ENCODE measurements at regions not wholly inside any gene's neighbourhood (a gene's known extent, or its start where the extent isn't known, plus 50 kb on each side); places are given as distances from the start of the nearest gene placed in this dataset.

DNA sequence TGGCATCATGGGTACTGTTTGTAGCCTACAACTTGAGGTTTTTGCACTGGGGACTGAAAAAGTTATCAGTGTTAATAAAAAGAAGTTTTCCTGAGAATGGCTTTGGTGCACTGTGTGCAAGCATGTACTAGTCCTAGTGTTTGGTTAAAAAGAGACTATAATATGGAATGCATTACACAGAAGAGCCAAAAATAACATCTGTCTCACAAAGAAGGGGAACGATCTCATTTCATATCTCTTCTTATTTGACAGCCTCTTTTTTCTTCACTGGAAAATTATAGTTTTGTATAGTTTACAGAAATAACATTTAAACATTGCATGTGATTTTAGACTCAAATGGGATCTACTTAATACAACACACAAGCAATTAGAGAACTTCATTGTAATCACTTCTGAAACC, 127.0 kb upstream of the GDNF start:
- intact Hi-C loops (cut with micrococcal nuclease) = no loop called here
- no peak overlapping the region for H3K4me2 ChIP-seq (replicated peaks; ENCODE audit: extremely low read depth, low read length, poor library complexity, severe bottlenecking)
- no peak for DNase-seq
- no peaks in the 10 kb centered on the region for H3K36me3 ChIP-seq (replicated peaks in 1 of 2; ENCODE audit: control insufficient read depth in 1 of 2, insufficient read depth in 2 of 2, low read length in 2 of 2)
- H3K9me3 Mint-ChIP-seq = peaks cover 0 to 3% (median 1%) of the 10 kb centered on the region in 7 donors
- TF ChIP-seq, protein P1, sequence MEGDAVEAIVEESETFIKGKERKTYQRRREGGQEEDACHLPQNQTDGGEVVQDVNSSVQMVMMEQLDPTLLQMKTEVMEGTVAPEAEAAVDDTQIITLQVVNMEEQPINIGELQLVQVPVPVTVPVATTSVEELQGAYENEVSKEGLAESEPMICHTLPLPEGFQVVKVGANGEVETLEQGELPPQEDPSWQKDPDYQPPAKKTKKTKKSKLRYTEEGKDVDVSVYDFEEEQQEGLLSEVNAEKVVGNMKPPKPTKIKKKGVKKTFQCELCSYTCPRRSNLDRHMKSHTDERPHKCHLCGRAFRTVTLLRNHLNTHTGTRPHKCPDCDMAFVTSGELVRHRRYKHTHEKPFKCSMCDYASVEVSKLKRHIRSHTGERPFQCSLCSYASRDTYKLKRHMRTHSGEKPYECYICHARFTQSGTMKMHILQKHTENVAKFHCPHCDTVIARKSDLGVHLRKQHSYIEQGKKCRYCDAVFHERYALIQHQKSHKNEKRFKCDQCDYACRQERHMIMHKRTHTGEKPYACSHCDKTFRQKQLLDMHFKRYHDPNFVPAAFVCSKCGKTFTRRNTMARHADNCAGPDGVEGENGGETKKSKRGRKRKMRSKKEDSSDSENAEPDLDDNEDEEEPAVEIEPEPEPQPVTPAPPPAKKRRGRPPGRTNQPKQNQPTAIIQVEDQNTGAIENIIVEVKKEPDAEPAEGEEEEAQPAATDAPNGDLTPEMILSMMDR (IDR thresholded peaks at IDR 0.05) = no peak
- no CpG with 5 or more reads among the region's 1 CpG for WGBS (ENCODE audit: insufficient coverage)
- no peak overlapping the region for H3K9ac ChIP-seq (ENCODE audit: insufficient read depth, low read length, poor library complexity, severe bottlenecking)
- no peaks in the 10 kb centered on the region for H3K9me3 ChIP-seq (replicated peaks in 1 of 2; ENCODE audit: control insufficient read depth in 1 of 2, insufficient read depth in 1 of 2, low read length in 2 of 2)
- H3K27ac Mint-ChIP-seq = no peak overlapping the region
- H3K27me3 ChIP-seq (ENCODE audit: control insufficient read depth in 2 of 2, insufficient read depth in 2 of 2, low read length in 2 of 2) = no peaks in the 10 kb centered on the region
- H3K36me3 Mint-ChIP-seq = no peaks in the 10 kb centered on the region
- no peaks in the 10 kb centered on the region for H4K20me1 ChIP-seq (ENCODE audit: insufficient read depth, low read length)
- no peaks in the 10 kb centered on the region for H3K4me1 ChIP-seq (ENCODE audit: control insufficient read depth in 1 of 2, insufficient read depth in 2 of 2, low read length in 2 of 2)
- H3K27me3 Mint-ChIP-seq (ENCODE audit: low read depth in 3 of 3) = peaks cover 0 to 2% (median 0%) of the 10 kb centered on the region in 3 donors
- H2AFZ ChIP-seq (ENCODE audit: insufficient read depth, low read depth, low read length, poor library complexity, severe bottlenecking) = no peak overlapping the region
- H3K4me3 Mint-ChIP-seq = no peak overlapping the region
- H3K4me1 Mint-ChIP-seq = no peaks in the 10 kb centered on the region
- no peaks in the 10 kb centered on the region for H3K79me2 ChIP-seq (ENCODE audit: insufficient read depth, low read length)
- no peak overlapping the region for H3K4me3 ChIP-seq (replicated peaks in 1 of 3; ENCODE audit: low read depth in 2 of 3, low read length in 3 of 3)
- H3K27ac ChIP-seq (ENCODE audit: low read depth in 1 of 2, low read length in 2 of 2) = no peak overlapping the region

GRCh38 chr5:37966291-37966690, 126.5 kb upstream of the GDNF start:
- intact Hi-C loops (cut with micrococcal nuclease) = no loop called here
- H3K27me3 Mint-ChIP-seq (ENCODE audit: low read depth in 3 of 3) = peaks cover 0 to 2% (median 0%) of the 10 kb centered on the region in 3 donors
- peaks cover 0 to 3% (median 1%) of the 10 kb centered on the region in 7 donors for H3K9me3 Mint-ChIP-seq
- DNase-seq = no peak
- Histone ChIP-seq H2AFZ (ENCODE audit: insufficient read depth, low read depth, low read length, poor library complexity, severe bottlenecking) (no peak overlapping the region), H3K4me3 (replicated peaks in 1 of 3; ENCODE audit: low read depth in 2 of 3, low read length in 3 of 3) (no peak overlapping the region), H3K79me2 (ENCODE audit: insufficient read depth, low read length) (no peaks in the 10 kb centered on the region), H4K20me1 (ENCODE audit: insufficient read depth, low read length) (no peaks in the 10 kb centered on the region), H3K4me1 (ENCODE audit: control insufficient read depth in 1 of 2, insufficient read depth in 2 of 2, low read length in 2 of 2) (no peaks in the 10 kb centered on the region), H3K4me2 (replicated peaks; ENCODE audit: extremely low read depth, low read length, poor library complexity, severe bottlenecking) (no peak overlapping the region), H3K9me3 (replicated peaks in 1 of 2; ENCODE audit: control insufficient read depth in 1 of 2, insufficient read depth in 1 of 2, low read length in 2 of 2) (no peaks in the 10 kb centered on the region), H3K27me3 (ENCODE audit: control insufficient read depth in 2 of 2, insufficient read depth in 2 of 2, low read length in 2 of 2) (no peaks in the 10 kb centered on the region), H3K27ac (ENCODE audit: low read depth in 1 of 2, low read length in 2 of 2) (no peak overlapping the region), H3K36me3 (replicated peaks in 1 of 2; ENCODE audit: control insufficient read depth in 1 of 2, insufficient read depth in 2 of 2, low read length in 2 of 2) (no peaks in the 10 kb centered on the region), H3K9ac (ENCODE audit: insufficient read depth, low read length, poor library complexity, severe bottlenecking) (no peak overlapping the region)
- no peak overlapping the region for H3K4me3 Mint-ChIP-seq
- TF ChIP-seq, protein P1 (IDR thresholded peaks at IDR 0.05) = no peak
- no peaks in the 10 kb centered on the region for H3K4me1 Mint-ChIP-seq
- H3K36me3 Mint-ChIP-seq = no peaks in the 10 kb centered on the region
- H3K27ac Mint-ChIP-seq = no peak overlapping the region
- WGBS (ENCODE audit: insufficient coverage) = no CpG with 5 or more reads among the region's 2 CpGs

Measured in CD14-positive monocyte (primary cell).